ENCODE measurements at regions not wholly inside any gene's neighbourhood (a gene's known extent, or its start where the extent isn't known, plus 50 kb on each side); places are given as distances from the start of the nearest gene placed in this dataset.

GRCh38 chr9:78406933-78407332 lies 110.0 kb downstream of the PSAT1 start:
- TF ChIP-seq, protein P1, sequence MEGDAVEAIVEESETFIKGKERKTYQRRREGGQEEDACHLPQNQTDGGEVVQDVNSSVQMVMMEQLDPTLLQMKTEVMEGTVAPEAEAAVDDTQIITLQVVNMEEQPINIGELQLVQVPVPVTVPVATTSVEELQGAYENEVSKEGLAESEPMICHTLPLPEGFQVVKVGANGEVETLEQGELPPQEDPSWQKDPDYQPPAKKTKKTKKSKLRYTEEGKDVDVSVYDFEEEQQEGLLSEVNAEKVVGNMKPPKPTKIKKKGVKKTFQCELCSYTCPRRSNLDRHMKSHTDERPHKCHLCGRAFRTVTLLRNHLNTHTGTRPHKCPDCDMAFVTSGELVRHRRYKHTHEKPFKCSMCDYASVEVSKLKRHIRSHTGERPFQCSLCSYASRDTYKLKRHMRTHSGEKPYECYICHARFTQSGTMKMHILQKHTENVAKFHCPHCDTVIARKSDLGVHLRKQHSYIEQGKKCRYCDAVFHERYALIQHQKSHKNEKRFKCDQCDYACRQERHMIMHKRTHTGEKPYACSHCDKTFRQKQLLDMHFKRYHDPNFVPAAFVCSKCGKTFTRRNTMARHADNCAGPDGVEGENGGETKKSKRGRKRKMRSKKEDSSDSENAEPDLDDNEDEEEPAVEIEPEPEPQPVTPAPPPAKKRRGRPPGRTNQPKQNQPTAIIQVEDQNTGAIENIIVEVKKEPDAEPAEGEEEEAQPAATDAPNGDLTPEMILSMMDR (conservative IDR thresholded peaks at IDR 0.05; ENCODE audit: low read depth, low read length), result no peak
- no peak for TF ChIP-seq EZH2 (IDR thresholded peaks at IDR 0.05; ENCODE audit: borderline replicate concordance, low read depth, low read length, poor library complexity, severe bottlenecking)

Measured in A673 (cell line).